Activated CD4-positive, CD25-positive, alpha-beta regulatory T cell (primary cell): ENCODE measurements at regions not wholly inside any gene's neighbourhood (a gene's known extent, or its start where the extent isn't known, plus 50 kb on each side); places are given as distances from the start of the nearest gene placed in this dataset.

ENCODE experiments used
- DNase-seq, 4 experiments: peaks; one replicate each; lab custom pipeline; 2025; lab: John Stamatoyannopoulos, UW

- DNase-seq = no peak
These were observed 52.5 kb upstream of the RXFP2 start for GRCh38 chr13:31686670-31687425.
